ENCODE measurements at regions not wholly inside any gene's neighbourhood (a gene's known extent, or its start where the extent isn't known, plus 50 kb on each side); places are given as distances from the start of the nearest gene placed in this dataset.
A peak's percentile ranks its signal among the peaks of the same experiment; 100 is the strongest.
"Not testable (repeated sequence)": the region's sequence is repeated elsewhere in the genome, so short reads cannot be mapped to it uniquely, and the experiment has no call there.

GRCh38 chr6:112984899-112985298, 637.8 kb downstream of the RFPL4B start:
- no peak for DNase-seq (ENCODE audit: low spot score)

- DNase-seq (ENCODE audit: low spot score), result no peak
Measured at GRCh38 chr6:112986321-112986720, 639.2 kb downstream of the RFPL4B start.

GRCh38 chr6:112988748-112989147, 641.6 kb downstream of the RFPL4B start:
- DNase-seq (ENCODE audit: low spot score), result no peak

GRCh38 chr6:112990971-112991370, 643.8 kb downstream of the RFPL4B start:
- DNase-seq (ENCODE audit: low spot score), result no peak

GRCh38 chr6:112991912-112992311, 644.8 kb downstream of the RFPL4B start:
- no peak for DNase-seq (ENCODE audit: low spot score)

- DNase-seq (ENCODE audit: low spot score), result no peak
Measured at GRCh38 chr6:112997421-112998085, 650.4 kb downstream of the RFPL4B start.

GRCh38 chr6:113004054-113004453, 656.9 kb downstream of the RFPL4B start:
- no peak for DNase-seq (ENCODE audit: low spot score)

- no peak for DNase-seq (ENCODE audit: low spot score)
Measured at GRCh38 chr6:113004470-113005270, 657.5 kb downstream of the RFPL4B start.

- no peak for DNase-seq (ENCODE audit: low spot score)
Measured at GRCh38 chr6:113006494-113006893, 659.4 kb downstream of the RFPL4B start.

- DNase-seq (ENCODE audit: low spot score), result no peak
Measured at GRCh38 chr6:113009682-113010081, 662.6 kb downstream of the RFPL4B start.

GRCh38 chr6:113010196-113010989, 663.3 kb downstream of the RFPL4B start:
- DNase-seq (ENCODE audit: low spot score), result no peak

GRCh38 chr6:113011389-113011788, 664.3 kb downstream of the RFPL4B start:
- no peak for DNase-seq (ENCODE audit: low spot score)

GRCh38 chr6:113011801-113012200, 664.7 kb downstream of the RFPL4B start:
- DNase-seq (ENCODE audit: low spot score), result no peak

GRCh38 chr6:113015249-113015648, 668.1 kb downstream of the RFPL4B start:
- no peak for DNase-seq (ENCODE audit: low spot score)

- DNase-seq (ENCODE audit: low spot score), result no peak
Measured at GRCh38 chr6:113017353-113017752, 670.2 kb downstream of the RFPL4B start.

GRCh38 chr6:113018351-113019151, 671.4 kb downstream of the RFPL4B start:
- DNase-seq (ENCODE audit: low spot score), result peak; percentile 17

GRCh38 chr6:113019176-113019575, 672.0 kb downstream of the RFPL4B start:
- no peak for DNase-seq (ENCODE audit: low spot score)

GRCh38 chr6:113027780-113028179, 680.6 kb downstream of the RFPL4B start:
- no peak for DNase-seq (ENCODE audit: low spot score)

GRCh38 chr6:113029161-113029560, 682.0 kb downstream of the RFPL4B start:
- DNase-seq (ENCODE audit: low spot score), result not testable (repeated sequence)

GRCh38 chr6:113031591-113032238, 684.6 kb downstream of the RFPL4B start:
- no peak for DNase-seq (ENCODE audit: low spot score)

- no peak for DNase-seq (ENCODE audit: low spot score)
Measured at GRCh38 chr6:113039005-113039404, 691.9 kb downstream of the RFPL4B start.

All from pons (tissue), 1 donor.